Nucleus accumbens (tissue), 56 donors: ENCODE measurements at regions not wholly inside any gene's neighbourhood (a gene's known extent, or its start where the extent isn't known, plus 50 kb on each side); places are given as distances from the start of the nearest gene placed in this dataset.
"Not testable (repeated sequence)": the region's sequence is repeated elsewhere in the genome, so short reads cannot be mapped to it uniquely, and the experiment has no call there.

Experiments used
- DNase-seq, 56 donors: peaks; one replicate each; lab custom pipeline; 2025; lab: John Stamatoyannopoulos, UW

- DNase-seq: no peak
These were observed 114.1 kb downstream of the RAB38 start for GRCh38 chr11:88061111-88061510.

- DNase-seq: no peak
These were observed 115.9 kb downstream of the RAB38 start for GRCh38 chr11:88059326-88059725.

GRCh38 chr11:88051396-88051795 lies 123.8 kb downstream of the RAB38 start:
- no peak for DNase-seq

GRCh38 chr11:88050247-88050646 lies 125.0 kb downstream of the RAB38 start:
- no peak for DNase-seq

GRCh38 chr11:88045288-88045687 lies 130.0 kb downstream of the RAB38 start:
- not testable (repeated sequence) for DNase-seq

GRCh38 chr11:88044658-88045057 lies 130.6 kb downstream of the RAB38 start:
- not testable (repeated sequence) for DNase-seq

- no peak for DNase-seq
These were observed 132.1 kb downstream of the RAB38 start for GRCh38 chr11:88043149-88043548.

GRCh38 chr11:88042647-88043046 lies 132.6 kb downstream of the RAB38 start:
- no peak for DNase-seq

- DNase-seq: no peak
These were observed 133.0 kb downstream of the RAB38 start for GRCh38 chr11:88042238-88042637.

- no peak for DNase-seq
These were observed 133.6 kb downstream of the RAB38 start for GRCh38 chr11:88041679-88042078.

- DNase-seq: no peak
These were observed 135.1 kb downstream of the RAB38 start for GRCh38 chr11:88040148-88040496.

- DNase-seq: no peak
These were observed 135.6 kb downstream of the RAB38 start for GRCh38 chr11:88039476-88040147.

GRCh38 chr11:88038063-88038462 lies 137.2 kb downstream of the RAB38 start:
- no peak for DNase-seq

- DNase-seq: no peak
These were observed 138.5 kb downstream of the RAB38 start for GRCh38 chr11:88036701-88037100.

- DNase-seq: no peak
These were observed 140.0 kb downstream of the RAB38 start for GRCh38 chr11:88035271-88035670.

- no peak for DNase-seq
These were observed 157.6 kb downstream of the RAB38 start for GRCh38 chr11:88017666-88018065.

GRCh38 chr11:88016392-88017170 lies 158.7 kb downstream of the RAB38 start:
- peak in 26 of 56 donors; percentile 1 to 70 (median 18) for DNase-seq

GRCh38 chr11:88015170-88015569 lies 160.1 kb downstream of the RAB38 start:
- DNase-seq: no peak

GRCh38 chr11:88013508-88014065 lies 161.7 kb downstream of the RAB38 start:
- DNase-seq: no peak

- DNase-seq: no peak
These were observed 162.8 kb downstream of the RAB38 start for GRCh38 chr11:88012456-88012855.

GRCh38 chr11:87976009-87976408 lies 199.2 kb downstream of the RAB38 start:
- DNase-seq: no peak

GRCh38 chr11:87974797-87975196 lies 200.4 kb downstream of the RAB38 start:
- no peak for DNase-seq
